HuH-7 (cell line): ENCODE measurements at regions not wholly inside any gene's neighbourhood (a gene's known extent, or its start where the extent isn't known, plus 50 kb on each side); places are given as distances from the start of the nearest gene placed in this dataset.
"Not testable (repeated sequence)": the region's sequence is repeated elsewhere in the genome, so short reads cannot be mapped to it uniquely, and the experiment has no call there.

ENCODE experiments used
- DNase-seq: peaks from one replicate; pipeline ENCODE4 v3.0.0; 2011; ENCODE audit warnings: low spot score

GRCh38 chrX:113919387-113919786, 664.5 kb upstream of the HTR2C start:
- DNase-seq, result no peak

- DNase-seq, result no peak
Measured at GRCh38 chrX:113906168-113906567, 677.7 kb upstream of the HTR2C start.

GRCh38 chrX:113892891-113893290, 691.0 kb upstream of the HTR2C start:
- no peak for DNase-seq

- no peak for DNase-seq
Measured at GRCh38 chrX:113892401-113892800, 691.5 kb upstream of the HTR2C start.

- no peak for DNase-seq
Measured at GRCh38 chrX:113873056-113873455, 710.8 kb upstream of the HTR2C start.

- no peak for DNase-seq
Measured at GRCh38 chrX:113868711-113869110, 715.2 kb upstream of the HTR2C start.

GRCh38 chrX:113868177-113868576, 715.7 kb upstream of the HTR2C start:
- DNase-seq, result no peak

GRCh38 chrX:113849408-113849807, 734.5 kb upstream of the HTR2C start:
- no peak for DNase-seq

- DNase-seq, result no peak
Measured at GRCh38 chrX:113833096-113834055, 750.5 kb upstream of the HTR2C start.

- DNase-seq, result no peak
Measured at GRCh38 chrX:113828470-113828869, 755.4 kb upstream of the HTR2C start.

- DNase-seq, result no peak
Measured at GRCh38 chrX:113818346-113818745, 765.5 kb upstream of the HTR2C start.

GRCh38 chrX:113804819-113805218, 779.1 kb upstream of the HTR2C start:
- DNase-seq, result no peak

GRCh38 chrX:113804291-113804690, 779.6 kb upstream of the HTR2C start:
- DNase-seq, result no peak

GRCh38 chrX:113802837-113803236, 781.0 kb upstream of the HTR2C start:
- DNase-seq, result no peak

GRCh38 chrX:113800955-113801354, 782.9 kb upstream of the HTR2C start:
- no peak for DNase-seq

- DNase-seq, result no peak
Measured at GRCh38 chrX:113793563-113793962, 790.3 kb upstream of the HTR2C start.

- DNase-seq, result no peak
Measured at GRCh38 chrX:113790987-113791386, 792.9 kb upstream of the HTR2C start.

GRCh38 chrX:113784754-113785153, 799.1 kb upstream of the HTR2C start:
- DNase-seq, result not testable (repeated sequence)

- no peak for DNase-seq
Measured at GRCh38 chrX:113770806-113771205, 813.1 kb upstream of the HTR2C start.

GRCh38 chrX:113770071-113770470, 813.8 kb upstream of the HTR2C start:
- no peak for DNase-seq

- no peak for DNase-seq
Measured at GRCh38 chrX:113759422-113759821, 824.5 kb upstream of the HTR2C start.

GRCh38 chrX:113747274-113747973, 836.5 kb upstream of the HTR2C start:
- no peak for DNase-seq

- DNase-seq, result no peak
Measured at GRCh38 chrX:113743069-113743468, 840.8 kb upstream of the HTR2C start.
